CD14-positive monocyte (primary cell): ENCODE measurements at regions not wholly inside any gene's neighbourhood (a gene's known extent, or its start where the extent isn't known, plus 50 kb on each side); places are given as distances from the start of the nearest gene placed in this dataset.

ENCODE experiments used
- DNase-seq, 3 donors: peaks; one replicate each; pipeline ENCODE4 v3.0.0-alpha.2; 2011 to 2022
- H2AFZ ChIP-seq: 2 replicates; pipeline ENCODE4 v1.6.0; 2012; ENCODE audit warnings: mild to moderate bottlenecking, low read depth, low read length, inconsistent platforms; ENCODE audit not compliant: insufficient read depth, poor library complexity, severe bottlenecking
- H3K27ac ChIP-seq, 2 donors: 1 replicate in 1 of 2; 2 replicates in 1 of 2; pipeline ENCODE4 v1.5.1; 2012 to 2013; ENCODE audit warnings: low read length in 2 of 2, control low read depth in 1 of 2, inconsistent platforms in 1 of 2, low read depth in 1 of 2, mild to moderate bottlenecking in 1 of 2
- H3K27me3 ChIP-seq, 2 donors: one replicate each; pipeline versions ENCODE4 v1.6.0 to v1.6.1; 2011 to 2013; ENCODE audit warnings: low read length in 2 of 2; ENCODE audit not compliant: control insufficient read depth in 2 of 2, insufficient read depth in 2 of 2
- H3K36me3 ChIP-seq, 2 donors: replicated peaks in 1 of 2; 1 replicate in 1 of 2; 2 replicates in 1 of 2; pipeline versions ENCODE4 v1.5.1 to v1.6.1; 2012 to 2013; ENCODE audit warnings: low read length in 2 of 2, control low read depth in 1 of 2, inconsistent platforms in 1 of 2, mild to moderate bottlenecking in 1 of 2; ENCODE audit not compliant: insufficient read depth in 2 of 2, control insufficient read depth in 1 of 2
- H3K4me1 ChIP-seq, 2 donors: 1 replicate in 1 of 2; 2 replicates in 1 of 2; pipeline versions ENCODE4 v1.5.1 to v1.6.1; 2012 to 2013; ENCODE audit warnings: low read length in 2 of 2, control low read depth in 1 of 2, inconsistent platforms in 1 of 2, mild to moderate bottlenecking in 1 of 2, moderate library complexity in 1 of 2; ENCODE audit not compliant: insufficient read depth in 2 of 2, control insufficient read depth in 1 of 2
- H3K4me2 ChIP-seq: replicated peaks from 2 replicates; pipeline ENCODE3; 2012; ENCODE audit warnings: low read length, moderate library complexity, mild to moderate bottlenecking; ENCODE audit not compliant: poor library complexity, severe bottlenecking; ENCODE audit errors: extremely low read depth
- H3K4me3 ChIP-seq, 3 experiments: fragments of 200-600 bp in 1 of 3; sonication (generic) in 1 of 3; replicated peaks in 1 of 3; 1 replicate in 2 of 3; 2 replicates in 1 of 3; pipeline ENCODE4 v1.5.1; 2011 to 2013; ENCODE audit warnings: low read length in 3 of 3, mild to moderate bottlenecking in 3 of 3, control low read depth in 2 of 3, low read depth in 2 of 3, inconsistent platforms in 1 of 3, moderate library complexity in 1 of 3
- H3K79me2 ChIP-seq: 2 replicates; pipeline ENCODE4 v1.6.0; 2012; ENCODE audit warnings: mild to moderate bottlenecking, control low read depth, inconsistent platforms, low read length, moderate library complexity; ENCODE audit not compliant: insufficient read depth
- H3K9ac ChIP-seq: 2 replicates; pipeline ENCODE4 v1.6.0; 2017; ENCODE audit warnings: low read length, mild to moderate bottlenecking; ENCODE audit not compliant: insufficient read depth, poor library complexity, severe bottlenecking
- H3K9me3 ChIP-seq, 2 donors: replicated peaks in 1 of 2; 1 replicate in 1 of 2; 2 replicates in 1 of 2; pipeline versions ENCODE4 v1.5.1 to v1.6.1; 2012 to 2013; ENCODE audit warnings: low read length in 2 of 2, control low read depth in 1 of 2; ENCODE audit not compliant: control insufficient read depth in 1 of 2, insufficient read depth in 1 of 2
- H4K20me1 ChIP-seq: 2 replicates; pipeline ENCODE4 v1.6.0; 2012; ENCODE audit warnings: mild to moderate bottlenecking, low read length, control low read depth, moderate library complexity; ENCODE audit not compliant: insufficient read depth
- H3K27ac Mint-ChIP-seq, 7 donors: one replicate each; pipeline ENCODE4 v1.8.0; 2020; ENCODE audit warnings: mild to moderate bottlenecking in 7 of 7, mixed read lengths in 7 of 7, moderate library complexity in 6 of 7, inconsistent platforms in 2 of 7
- H3K27me3 Mint-ChIP-seq, 3 donors: one replicate each; pipeline ENCODE4 v1.8.0; 2021 to 2022; ENCODE audit warnings: low read depth in 3 of 3, mild to moderate bottlenecking in 3 of 3, mixed read lengths in 3 of 3, moderate library complexity in 3 of 3, inconsistent platforms in 1 of 3
- H3K36me3 Mint-ChIP-seq, 2 donors: one replicate each; pipeline ENCODE4 v1.8.0; 2020; ENCODE audit warnings: mixed read lengths in 2 of 2, inconsistent platforms in 1 of 2, mild to moderate bottlenecking in 1 of 2
- H3K4me1 Mint-ChIP-seq: one replicate; pipeline ENCODE4 v1.8.0; 2020; ENCODE audit warnings: mild to moderate bottlenecking, mixed read lengths
- H3K4me3 Mint-ChIP-seq, 2 donors: one replicate each; pipeline ENCODE4 v1.8.0; 2020; ENCODE audit warnings: mild to moderate bottlenecking in 2 of 2, mixed read lengths in 2 of 2, moderate library complexity in 1 of 2
- H3K9me3 Mint-ChIP-seq, 7 donors: one replicate each; pipeline ENCODE4 v1.8.0; 2020 to 2022; ENCODE audit warnings: mixed read lengths in 7 of 7, mild to moderate bottlenecking in 6 of 7, moderate library complexity in 6 of 7, inconsistent platforms in 2 of 7
- CTCF ChIP-seq: fragments of 200-600 bp; IDR thresholded peaks from one replicate; pipeline ENCODE4 v1.8.0; 2022; ENCODE audit warnings: antibody characterized with exemption, mild to moderate bottlenecking
- whole genome bisulfite sequencing: methylation state at CpG from one replicate; pipeline ENCODE4 v1.1.5; 2013; ENCODE audit warnings: missing lambda C conversion rate; ENCODE audit not compliant: insufficient coverage; 5-methylcytosine and 5-hydroxymethylcytosine counted together
- intact Hi-C, 2 donors: fragments of 100-400 bp; cut with micrococcal nuclease; formaldehyde crosslinking; loops; one replicate each; pipeline versions ENCODE4 v1.15.0 to v1.15.1; 2023

GRCh38 chr7:12964836-12965235, 277.4 kb downstream of the ARL4A start:
- DNase-seq: no peak
- no peak overlapping the region for H3K27ac ChIP-seq
- H3K36me3 ChIP-seq: no peaks in the 10 kb centered on the region
- no peak overlapping the region for H3K4me3 ChIP-seq
- no peak overlapping the region for H2AFZ ChIP-seq
- H3K4me1 ChIP-seq: no peaks in the 10 kb centered on the region
- WGBS: 89% methylated on average over 4 of the region's 4 CpGs
- TF ChIP-seq CTCF: no peak
- peaks cover 0 to 3% (median 0%) of the 10 kb centered on the region in 7 donors for H3K9me3 Mint-ChIP-seq
- H3K9me3 ChIP-seq: no peaks in the 10 kb centered on the region
- no peak overlapping the region for H3K4me3 Mint-ChIP-seq
- intact Hi-C loops: no loop called here
- no peaks in the 10 kb centered on the region for H4K20me1 ChIP-seq
- H3K27me3 Mint-ChIP-seq: peaks cover 0 to 2% (median 0%) of the 10 kb centered on the region in 3 donors
- no peak overlapping the region for H3K9ac ChIP-seq
- H3K27ac Mint-ChIP-seq: no peak overlapping the region
- no peak overlapping the region for H3K4me2 ChIP-seq
- no peaks in the 10 kb centered on the region for H3K27me3 ChIP-seq
- no peaks in the 10 kb centered on the region for H3K79me2 ChIP-seq
- no peaks in the 10 kb centered on the region for H3K4me1 Mint-ChIP-seq
- no peaks in the 10 kb centered on the region for H3K36me3 Mint-ChIP-seq

GRCh38 chr7:12965767-12966166, 278.3 kb downstream of the ARL4A start:
- Histone ChIP-seq H4K20me1 (no peaks in the 10 kb centered on the region), H3K36me3 (no peaks in the 10 kb centered on the region), H3K4me3 (no peak overlapping the region), H3K27me3 (no peaks in the 10 kb centered on the region), H3K9me3 (no peaks in the 10 kb centered on the region), H2AFZ (no peak overlapping the region), H3K9ac (no peak overlapping the region), H3K79me2 (no peaks in the 10 kb centered on the region), H3K4me1 (no peaks in the 10 kb centered on the region), H3K4me2 (no peak overlapping the region), H3K27ac (no peak overlapping the region)
- no peak for TF ChIP-seq CTCF
- no CpG with 5 or more reads among the region's 2 CpGs for WGBS
- DNase-seq: no peak
- Mint-ChIP-seq H3K27me3 (peaks cover 0 to 1% (median 0%) of the 10 kb centered on the region in 3 donors), H3K9me3 (peaks cover 0 to 2% (median 0%) of the 10 kb centered on the region in 7 donors), H3K4me3 (no peak overlapping the region), H3K36me3 (no peaks in the 10 kb centered on the region), H3K4me1 (no peaks in the 10 kb centered on the region), H3K27ac (no peak overlapping the region)
- intact Hi-C loops: no loop called here
